ENCODE measurements at regions not wholly inside any gene's neighbourhood (a gene's known extent, or its start where the extent isn't known, plus 50 kb on each side); places are given as distances from the start of the nearest gene placed in this dataset.

DNA sequence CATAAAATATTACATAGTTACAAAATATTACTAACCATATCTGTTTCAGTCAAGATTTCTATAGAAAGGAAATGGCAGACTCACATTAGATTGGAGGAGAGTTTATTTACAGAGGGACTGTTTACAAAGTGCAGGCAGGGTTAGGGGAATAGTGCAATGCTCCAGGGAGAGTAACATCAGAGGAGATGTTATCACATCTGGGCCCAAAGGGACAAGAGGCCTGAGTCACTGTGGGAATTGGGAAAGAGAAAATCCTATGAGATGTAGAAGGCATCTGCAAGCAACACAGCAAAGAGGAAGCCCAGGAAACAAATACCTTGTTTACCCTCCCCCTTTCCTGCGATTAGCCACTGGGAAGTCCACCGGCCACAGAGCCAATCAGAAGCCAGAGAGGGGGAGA lies 227.3 kb upstream of the TANK start:
- Mint-ChIP-seq H3K27me3 (ENCODE audit: low read depth in 2 of 2) (peaks cover 8 to 18% of the 10 kb centered on the region in 2 donors), H3K4me3 (no peak overlapping the region), H3K9me3 (no peaks in the 10 kb centered on the region), H3K4me1 (no peaks in the 10 kb centered on the region), H3K36me3 (no peaks in the 10 kb centered on the region), H3K27ac (no peak overlapping the region)
- ATAC-seq (no peak), DNase-seq (no peak)
- Histone ChIP-seq H3K4me3 (ENCODE audit: low read length) (no peak overlapping the region), H3K4me1 (ENCODE audit: control insufficient read depth, insufficient read depth, low read length) (no peaks in the 10 kb centered on the region), H3K36me3 (ENCODE audit: control insufficient read depth, insufficient read depth, low read length) (no peaks in the 10 kb centered on the region), H3K9me3 (ENCODE audit: control insufficient read depth, insufficient read depth, low read length) (no peaks in the 10 kb centered on the region), H3K27me3 (ENCODE audit: control insufficient read depth, insufficient read depth, low read length) (no peaks in the 10 kb centered on the region), H3K27ac (ENCODE audit: low read length) (no peak overlapping the region)
- TF ChIP-seq, protein P1, sequence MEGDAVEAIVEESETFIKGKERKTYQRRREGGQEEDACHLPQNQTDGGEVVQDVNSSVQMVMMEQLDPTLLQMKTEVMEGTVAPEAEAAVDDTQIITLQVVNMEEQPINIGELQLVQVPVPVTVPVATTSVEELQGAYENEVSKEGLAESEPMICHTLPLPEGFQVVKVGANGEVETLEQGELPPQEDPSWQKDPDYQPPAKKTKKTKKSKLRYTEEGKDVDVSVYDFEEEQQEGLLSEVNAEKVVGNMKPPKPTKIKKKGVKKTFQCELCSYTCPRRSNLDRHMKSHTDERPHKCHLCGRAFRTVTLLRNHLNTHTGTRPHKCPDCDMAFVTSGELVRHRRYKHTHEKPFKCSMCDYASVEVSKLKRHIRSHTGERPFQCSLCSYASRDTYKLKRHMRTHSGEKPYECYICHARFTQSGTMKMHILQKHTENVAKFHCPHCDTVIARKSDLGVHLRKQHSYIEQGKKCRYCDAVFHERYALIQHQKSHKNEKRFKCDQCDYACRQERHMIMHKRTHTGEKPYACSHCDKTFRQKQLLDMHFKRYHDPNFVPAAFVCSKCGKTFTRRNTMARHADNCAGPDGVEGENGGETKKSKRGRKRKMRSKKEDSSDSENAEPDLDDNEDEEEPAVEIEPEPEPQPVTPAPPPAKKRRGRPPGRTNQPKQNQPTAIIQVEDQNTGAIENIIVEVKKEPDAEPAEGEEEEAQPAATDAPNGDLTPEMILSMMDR (IDR thresholded peaks at IDR 0.05): no peak
- no CpG with 5 or more reads among the region's 2 CpGs for WGBS (ENCODE audit: insufficient coverage)
- intact Hi-C loops (cut with micrococcal nuclease): no loop called here

DNA sequence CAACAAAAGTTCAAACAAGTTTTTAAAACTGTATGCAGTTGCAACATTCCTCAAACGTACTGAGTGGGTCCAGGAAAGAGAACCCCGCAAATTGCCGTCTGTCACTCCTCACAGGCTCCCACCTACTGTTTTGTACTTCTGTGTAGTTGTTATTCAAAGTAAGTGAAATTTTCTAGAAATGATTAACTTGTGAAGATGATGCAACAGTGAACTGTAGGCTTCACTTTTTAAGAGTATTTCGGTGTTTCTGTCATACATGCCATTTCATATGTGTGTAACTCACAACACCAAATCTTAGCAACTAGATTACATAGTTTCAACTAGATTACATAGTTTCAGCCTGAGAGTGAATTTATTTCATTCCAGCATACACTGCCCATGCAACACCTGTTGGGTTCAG lies 226.0 kb upstream of the TANK start:
- WGBS (ENCODE audit: insufficient coverage): 74% methylated on average over 3 of the region's 4 CpGs
- H3K9me3 Mint-ChIP-seq: no peaks in the 10 kb centered on the region
- H3K27me3 Mint-ChIP-seq (ENCODE audit: low read depth in 2 of 2): peaks cover 8 to 18% of the 10 kb centered on the region in 2 donors
- H3K4me3 ChIP-seq (ENCODE audit: low read length): no peak overlapping the region
- H3K27ac ChIP-seq (ENCODE audit: low read length): no peak overlapping the region
- intact Hi-C loops (cut with micrococcal nuclease): no loop called here
- H3K27ac Mint-ChIP-seq: no peak overlapping the region
- ATAC-seq (no peak), DNase-seq (no peak)
- no peaks in the 10 kb centered on the region for H3K4me1 ChIP-seq (ENCODE audit: control insufficient read depth, insufficient read depth, low read length)
- H3K36me3 ChIP-seq (ENCODE audit: control insufficient read depth, insufficient read depth, low read length): no peaks in the 10 kb centered on the region
- H3K4me3 Mint-ChIP-seq: no peak overlapping the region
- H3K27me3 ChIP-seq (ENCODE audit: control insufficient read depth, insufficient read depth, low read length): no peaks in the 10 kb centered on the region
- H3K4me1 Mint-ChIP-seq: no peaks in the 10 kb centered on the region
- no peaks in the 10 kb centered on the region for H3K36me3 Mint-ChIP-seq
- H3K9me3 ChIP-seq (ENCODE audit: control insufficient read depth, insufficient read depth, low read length): no peaks in the 10 kb centered on the region
- TF ChIP-seq, protein P1 (IDR thresholded peaks at IDR 0.05): no peak

DNA sequence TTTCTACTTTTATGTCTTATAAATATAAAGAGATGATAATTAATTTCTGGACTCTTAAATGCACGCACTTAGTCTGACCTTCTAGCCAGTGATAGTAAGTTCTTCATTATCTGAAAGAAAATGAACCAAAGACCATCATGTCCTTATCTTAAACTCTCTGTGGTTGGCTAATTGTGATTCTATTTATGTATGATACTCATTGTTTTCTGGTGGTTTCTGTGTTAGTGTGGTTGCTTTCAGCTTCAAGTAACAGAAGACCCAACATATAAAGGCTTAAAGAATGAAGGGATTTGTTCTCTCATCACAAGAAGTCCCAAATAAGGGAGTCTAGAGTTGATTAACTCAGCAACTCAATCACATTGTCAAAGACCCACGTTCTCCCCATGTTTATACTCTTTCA lies 225.2 kb upstream of the TANK start:
- Histone ChIP-seq H3K9me3 (ENCODE audit: control insufficient read depth, insufficient read depth, low read length) (no peaks in the 10 kb centered on the region), H3K27me3 (ENCODE audit: control insufficient read depth, insufficient read depth, low read length) (no peaks in the 10 kb centered on the region), H3K27ac (ENCODE audit: low read length) (no peak overlapping the region), H3K4me3 (ENCODE audit: low read length) (no peak overlapping the region), H3K4me1 (ENCODE audit: control insufficient read depth, insufficient read depth, low read length) (no peaks in the 10 kb centered on the region), H3K36me3 (ENCODE audit: control insufficient read depth, insufficient read depth, low read length) (no peaks in the 10 kb centered on the region)
- DNase-seq: no peak
- Mint-ChIP-seq H3K27ac (no peak overlapping the region), H3K27me3 (ENCODE audit: low read depth in 2 of 2) (peaks cover 8 to 18% of the 10 kb centered on the region in 2 donors), H3K4me3 (no peak overlapping the region), H3K4me1 (no peaks in the 10 kb centered on the region), H3K36me3 (no peaks in the 10 kb centered on the region), H3K9me3 (no peaks in the 10 kb centered on the region)
- ATAC-seq: no peak
- intact Hi-C loops (cut with micrococcal nuclease): no loop called here
- WGBS (ENCODE audit: insufficient coverage): no CpG with 5 or more reads among the region's 2 CpGs
- TF ChIP-seq, protein P1 (IDR thresholded peaks at IDR 0.05): no peak

DNA sequence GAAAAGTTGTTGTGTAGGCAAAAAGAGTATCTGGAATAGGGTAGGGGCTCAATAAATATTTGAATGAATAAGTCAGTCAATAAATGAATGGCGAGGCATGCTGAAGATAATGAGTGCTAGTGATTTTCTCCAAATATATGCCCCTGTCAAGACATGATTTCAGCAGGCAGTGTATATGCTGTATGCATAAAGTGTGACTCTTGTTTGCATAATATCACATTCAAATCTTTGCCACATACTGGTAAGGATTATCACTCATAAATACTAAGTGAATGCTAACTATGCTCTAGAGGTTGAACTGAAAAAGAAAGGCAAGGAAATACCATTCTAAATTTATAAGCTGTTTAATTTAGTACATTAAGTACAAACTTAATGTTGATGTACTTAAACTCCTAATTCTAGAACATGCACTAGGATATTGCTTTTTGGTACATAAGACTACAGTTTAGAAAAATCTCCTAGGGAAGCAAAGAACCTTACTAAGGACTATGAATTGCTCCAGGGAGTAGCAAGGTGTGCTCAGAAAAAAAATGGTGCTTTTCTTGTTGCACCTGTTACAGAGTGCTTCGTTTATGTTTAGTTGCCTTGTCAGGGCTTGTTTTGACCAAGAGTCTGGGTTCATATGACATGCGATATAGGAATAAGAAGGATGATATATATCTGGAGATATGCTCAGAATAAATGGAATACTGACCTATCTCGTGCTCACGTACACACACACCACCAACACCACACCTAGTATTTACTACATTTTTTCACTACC lies 224.0 kb upstream of the TANK start:
- no peak overlapping the region for H3K4me3 Mint-ChIP-seq
- H3K27ac ChIP-seq (ENCODE audit: low read length): no peak overlapping the region
- peaks cover 8 to 16% of the 10 kb centered on the region in 2 donors for H3K27me3 Mint-ChIP-seq (ENCODE audit: low read depth in 2 of 2)
- 85% methylated on average over 3 of the region's 5 CpGs for WGBS (ENCODE audit: insufficient coverage)
- TF ChIP-seq, protein P1 (IDR thresholded peaks at IDR 0.05): no peak
- H3K4me3 ChIP-seq (ENCODE audit: low read length): no peak overlapping the region
- H3K9me3 ChIP-seq (ENCODE audit: control insufficient read depth, insufficient read depth, low read length): no peaks in the 10 kb centered on the region
- H3K27me3 ChIP-seq (ENCODE audit: control insufficient read depth, insufficient read depth, low read length): no peaks in the 10 kb centered on the region
- no peaks in the 10 kb centered on the region for H3K36me3 ChIP-seq (ENCODE audit: control insufficient read depth, insufficient read depth, low read length)
- H3K27ac Mint-ChIP-seq: no peak overlapping the region
- H3K4me1 Mint-ChIP-seq: no peaks in the 10 kb centered on the region
- intact Hi-C loops (cut with micrococcal nuclease): no loop called here
- DNase-seq (no peak), ATAC-seq (no peak)
- no peaks in the 10 kb centered on the region for H3K9me3 Mint-ChIP-seq
- no peaks in the 10 kb centered on the region for H3K4me1 ChIP-seq (ENCODE audit: control insufficient read depth, insufficient read depth, low read length)
- H3K36me3 Mint-ChIP-seq: no peaks in the 10 kb centered on the region

Data from natural killer cell (primary cell).